Transverse colon (tissue), 4 donors: ENCODE measurements at regions not wholly inside any gene's neighbourhood (a gene's known extent, or its start where the extent isn't known, plus 50 kb on each side); places are given as distances from the start of the nearest gene placed in this dataset.

Experiments
- EP300 ChIP-seq: sonication (generic); formaldehyde crosslinking; IDR thresholded peaks from one replicate; pipeline ENCODE4 v1.6.1; 2017; ENCODE audit warnings: antibody characterized with exemption, low read depth
- POLR2A ChIP-seq: fragments of 450-650 bp; IDR thresholded peaks from one replicate; pipeline ENCODE4 v1.6.1; 2016; ENCODE audit warnings: antibody characterized with exemption, mild to moderate bottlenecking, moderate library complexity
- POLR2AphosphoS5 ChIP-seq, 3 donors: sonication (generic); formaldehyde crosslinking; IDR thresholded peaks; one replicate each; pipeline ENCODE4 v1.6.1; 2016; ENCODE audit warnings: antibody characterized with exemption in 3 of 3
- TF ChIP-seq, protein P1 (sequence below), 5 experiments: fragments of 200-600 bp in 3 of 5; fragments of 450-650 bp in 2 of 5; sonication (generic) in 3 of 5; IDR thresholded peaks; 1 replicate in 2 of 5; 2 replicates in 3 of 5; pipeline ENCODE4 v1.5.1; 2016 to 2017; ENCODE audit warnings: antibody characterized with exemption in 5 of 5, inconsistent platforms in 3 of 5, mild to moderate bottlenecking in 2 of 5, moderate library complexity in 1 of 5

GRCh38 chr12:92537290-92537960, 165.4 kb upstream of the PLEKHG7 start:
- no peak for TF ChIP-seq POLR2A
- TF ChIP-seq, protein P1, sequence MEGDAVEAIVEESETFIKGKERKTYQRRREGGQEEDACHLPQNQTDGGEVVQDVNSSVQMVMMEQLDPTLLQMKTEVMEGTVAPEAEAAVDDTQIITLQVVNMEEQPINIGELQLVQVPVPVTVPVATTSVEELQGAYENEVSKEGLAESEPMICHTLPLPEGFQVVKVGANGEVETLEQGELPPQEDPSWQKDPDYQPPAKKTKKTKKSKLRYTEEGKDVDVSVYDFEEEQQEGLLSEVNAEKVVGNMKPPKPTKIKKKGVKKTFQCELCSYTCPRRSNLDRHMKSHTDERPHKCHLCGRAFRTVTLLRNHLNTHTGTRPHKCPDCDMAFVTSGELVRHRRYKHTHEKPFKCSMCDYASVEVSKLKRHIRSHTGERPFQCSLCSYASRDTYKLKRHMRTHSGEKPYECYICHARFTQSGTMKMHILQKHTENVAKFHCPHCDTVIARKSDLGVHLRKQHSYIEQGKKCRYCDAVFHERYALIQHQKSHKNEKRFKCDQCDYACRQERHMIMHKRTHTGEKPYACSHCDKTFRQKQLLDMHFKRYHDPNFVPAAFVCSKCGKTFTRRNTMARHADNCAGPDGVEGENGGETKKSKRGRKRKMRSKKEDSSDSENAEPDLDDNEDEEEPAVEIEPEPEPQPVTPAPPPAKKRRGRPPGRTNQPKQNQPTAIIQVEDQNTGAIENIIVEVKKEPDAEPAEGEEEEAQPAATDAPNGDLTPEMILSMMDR (IDR thresholded peaks at IDR 0.05) = no peak
- no peak for TF ChIP-seq EP300
- TF ChIP-seq POLR2AphosphoS5 (IDR thresholded peaks at IDR 0.05) = no peak
